H1 (cell line): ENCODE measurements at regions not wholly inside any gene's neighbourhood (a gene's known extent, or its start where the extent isn't known, plus 50 kb on each side); places are given as distances from the start of the nearest gene placed in this dataset.

Source experiments
- CTCF ChIA-PET: fragments of 300-600 bp; sonication (Branson Sonifier 250); formaldehyde crosslinking; loops from one replicate; lab custom pipeline; 2021; ENCODE audit not compliant: partially characterized antibody; lab: Charles Lee
- POLR2A ChIA-PET: fragments of 300-600 bp; sonication (Branson Sonifier 250); formaldehyde crosslinking; loops from one replicate; lab custom pipeline; 2021; ENCODE audit warnings: inconsistent platforms; ENCODE audit not compliant: partially characterized antibody; lab: Charles Lee
- DNase-seq, 2 experiments: peaks; one replicate each; pipeline versions ENCODE4 v3.0.0 to v3.0.0-alpha.2; 2010 to 2022; ENCODE audit warnings: low spot score in 2 of 2, low read depth in 1 of 2, mixed read lengths in 1 of 2
- FAIRE-seq: peaks from 2 replicates; lab custom pipeline; 2011; peaks lifted over from hg19 to GRCh38; lab: Jason Lieb, UNC
- H2AFZ ChIP-seq: 2 replicates; pipeline ENCODE4 v1.8.1; 2012; ENCODE audit warnings: low read length, inconsistent platforms
- H2AK5ac ChIP-seq: 2 replicates; pipeline ENCODE4 v1.6.1; 2013; ENCODE audit warnings: low read depth, low read length
- H2BK120ac ChIP-seq: replicated peaks from 2 replicates; pipeline ENCODE3; 2013; ENCODE audit warnings: low read depth, low read length, inconsistent platforms
- H2BK12ac ChIP-seq: 2 replicates; pipeline ENCODE4 v1.6.1; 2013; ENCODE audit warnings: low read depth, low read length
- H2BK15ac ChIP-seq: 2 replicates; pipeline ENCODE4 v1.6.1; 2013; ENCODE audit warnings: low read length
- H2BK20ac ChIP-seq: 2 replicates; pipeline ENCODE4 v1.6.1; 2013; ENCODE audit warnings: low read length
- H2BK5ac ChIP-seq: 2 replicates; pipeline ENCODE4 v1.6.1; 2013; ENCODE audit warnings: low read depth, low read length
- H3K14ac ChIP-seq: 2 replicates; pipeline ENCODE4 v1.6.1; 2013; ENCODE audit warnings: inconsistent platforms; ENCODE audit not compliant: insufficient read length
- H3K18ac ChIP-seq: 2 replicates; pipeline ENCODE4 v1.6.1; 2013; ENCODE audit warnings: low read length; ENCODE audit errors: extremely low read depth
- H3K23ac ChIP-seq: 2 replicates; pipeline ENCODE4 v1.6.1; 2013; ENCODE audit warnings: inconsistent platforms; ENCODE audit not compliant: insufficient read length
- H3K23me2 ChIP-seq: 2 replicates; pipeline ENCODE4 v1.6.1; 2013; ENCODE audit warnings: low read depth, low read length
- H3K27ac ChIP-seq: 2 replicates; pipeline ENCODE4 v1.6.1; 2011; ENCODE audit warnings: low read depth, low read length, inconsistent platforms
- H3K27me3 ChIP-seq, 4 experiments: replicated peaks in 1 of 4; 1 replicate in 1 of 4; 2 replicates in 3 of 4; pipeline versions ENCODE4 v1.6.1 to v1.8.1; 2011 to 2013; ENCODE audit warnings: low read length in 3 of 4, mild to moderate bottlenecking in 3 of 4, inconsistent platforms in 2 of 4, mixed read lengths in 2 of 4, moderate library complexity in 1 of 4; ENCODE audit not compliant: control insufficient read depth in 3 of 4, insufficient read depth in 3 of 4; ENCODE audit errors: extremely low read depth in 1 of 4
- H3K36me3 ChIP-seq, 4 experiments: 2 replicates each; pipeline versions ENCODE4 v1.6.1 to v1.8.1; 2011 to 2013; ENCODE audit warnings: mild to moderate bottlenecking in 4 of 4, low read length in 3 of 4, moderate library complexity in 2 of 4, control low read depth in 1 of 4, inconsistent platforms in 1 of 4; ENCODE audit not compliant: insufficient read depth in 4 of 4, control insufficient read depth in 2 of 4
- H3K4ac ChIP-seq: replicated peaks from 2 replicates; pipeline ENCODE3; 2013; ENCODE audit warnings: low read length, low read depth, mixed read lengths, inconsistent platforms; ENCODE audit not compliant: insufficient read length
- H3K4me1 ChIP-seq, 4 experiments: replicated peaks in 1 of 4; 1 replicate in 1 of 4; 2 replicates in 3 of 4; pipeline versions ENCODE4 v1.6.1 to v1.8.1; 2011 to 2013; ENCODE audit warnings: low read length in 3 of 4, inconsistent platforms in 2 of 4, mixed read lengths in 1 of 4; ENCODE audit not compliant: insufficient read depth in 4 of 4, control insufficient read depth in 3 of 4
- H3K4me2 ChIP-seq, 2 experiments: 2 replicates each; pipeline versions ENCODE4 v1.6.1 to v1.8.1; 2011 to 2013; ENCODE audit warnings: low read depth in 2 of 2, low read length in 2 of 2, control low read depth in 1 of 2, inconsistent platforms in 1 of 2, mild to moderate bottlenecking in 1 of 2; ENCODE audit not compliant: insufficient read depth in 1 of 2
- H3K4me3 ChIP-seq, 4 experiments: fragments of 200-600, 300-600 bp in 1 of 4; sonication (generic), shearing (Covaris generic), sonication (Bioruptor Twin) in 1 of 4; 2 replicates each; pipeline versions ENCODE4 v1.5.1 to v1.8.1; 2011 to 2016; ENCODE audit warnings: low read length in 4 of 4, low read depth in 3 of 4, control low read depth in 2 of 4, inconsistent platforms in 2 of 4, mild to moderate bottlenecking in 2 of 4, mixed read lengths in 1 of 4, moderate library complexity in 1 of 4; ENCODE audit not compliant: insufficient read depth in 2 of 4; ENCODE audit errors: extremely low read depth in 1 of 4
- H3K56ac ChIP-seq: replicated peaks from 2 replicates; pipeline ENCODE3; 2013; ENCODE audit warnings: low read depth, mild to moderate bottlenecking, mixed read lengths, low read length, inconsistent platforms; ENCODE audit not compliant: insufficient read length
- H3K79me1 ChIP-seq: 2 replicates; pipeline ENCODE4 v1.6.1; 2013; ENCODE audit warnings: low read depth, low read length, control low read depth
- H3K79me2 ChIP-seq, 2 experiments: 2 replicates each; pipeline versions ENCODE4 v1.6.1 to v1.8.1; 2012 to 2013; ENCODE audit warnings: low read length in 2 of 2, mild to moderate bottlenecking in 2 of 2, inconsistent platforms in 1 of 2; ENCODE audit not compliant: insufficient read depth in 2 of 2, control insufficient read depth in 1 of 2
- H3K9ac ChIP-seq, 4 experiments: replicated peaks in 1 of 4; 1 replicate in 1 of 4; 2 replicates in 3 of 4; pipeline versions ENCODE4 v1.6.1 to v1.8.1; 2011 to 2013; ENCODE audit warnings: low read depth in 3 of 4, low read length in 3 of 4, control low read depth in 2 of 4, mild to moderate bottlenecking in 2 of 4, moderate library complexity in 2 of 4, inconsistent platforms in 1 of 4; ENCODE audit errors: extremely low read depth in 1 of 4
- H3K9me3 ChIP-seq, 2 experiments: 2 replicates each; pipeline versions ENCODE4 v1.6.1 to v1.8.1; 2012 to 2013; ENCODE audit warnings: mild to moderate bottlenecking in 2 of 2, moderate library complexity in 2 of 2, control low read depth in 1 of 2, inconsistent platforms in 1 of 2, low read depth in 1 of 2, low read length in 1 of 2, mixed read lengths in 1 of 2; ENCODE audit not compliant: insufficient read depth in 2 of 2
- H4K20me1 ChIP-seq, 2 experiments: replicated peaks in 1 of 2; 2 replicates each; pipeline versions ENCODE3 to v1.8.1; 2011 to 2013; ENCODE audit warnings: inconsistent platforms in 2 of 2, low read length in 2 of 2, mild to moderate bottlenecking in 1 of 2; ENCODE audit not compliant: insufficient read depth in 2 of 2, control insufficient read depth in 1 of 2
- H4K5ac ChIP-seq: 2 replicates; pipeline ENCODE4 v1.6.1; 2013; ENCODE audit warnings: low read length, low read depth, mixed read lengths, inconsistent platforms; ENCODE audit not compliant: insufficient read length
- H4K8ac ChIP-seq: 2 replicates; pipeline ENCODE4 v1.8.0; 2013; ENCODE audit warnings: mild to moderate bottlenecking, moderate library complexity, low read length, inconsistent platforms; ENCODE audit not compliant: insufficient read depth; ENCODE audit errors: extremely low read depth
- H4K91ac ChIP-seq: replicated peaks from 2 replicates; pipeline ENCODE3; 2013; ENCODE audit warnings: low read length, mixed read lengths, inconsistent platforms; ENCODE audit not compliant: insufficient read length
- BACH1 ChIP-seq: IDR thresholded peaks from 2 replicates; pipeline ENCODE4 v1.6.1; 2012; ENCODE audit warnings: low read length, improper control_type of control experiment
- CBX8 ChIP-seq: fragments of 300-800, 300-1000 bp; sonication (generic); IDR thresholded peaks from 2 replicates; pipeline ENCODE4 v1.7.1; 2016; ENCODE audit warnings: low read depth, low read length, borderline replicate concordance
- CHD1 ChIP-seq: IDR thresholded peaks from 2 replicates; pipeline ENCODE4 v1.6.1; 2012; ENCODE audit warnings: low read depth, low read length, improper control_type of control experiment
- CTCF ChIP-seq, 3 experiments: IDR thresholded peaks; 1 replicate in 2 of 3; 2 replicates in 1 of 3; pipeline versions ENCODE4 v1.5.1 to v1.6.1; 2011; ENCODE audit warnings: low read length in 3 of 3, mild to moderate bottlenecking in 3 of 3, inconsistent platforms in 2 of 3, low read depth in 1 of 3, moderate library complexity in 1 of 3; ENCODE audit not compliant: insufficient read depth in 1 of 3; ENCODE audit errors: control extremely low read depth in 1 of 3
- EZH2 ChIP-seq: fragments of 200-600 bp; sonication (generic); IDR thresholded peaks from 2 replicates; pipeline ENCODE4 v1.7.1; 2012; ENCODE audit warnings: low read depth, mild to moderate bottlenecking, moderate library complexity, low read length, inconsistent platforms; ENCODE audit not compliant: severe bottlenecking
- JUND ChIP-seq: IDR thresholded peaks from 2 replicates; pipeline ENCODE4 v1.6.1; 2011; ENCODE audit warnings: mild to moderate bottlenecking, improper control_type of control experiment, low read length
- SAP30 ChIP-seq: fragments of 300-600 bp; sonication (generic); IDR thresholded peaks from 2 replicates; pipeline ENCODE4 v1.7.1; 2012; ENCODE audit warnings: low read length, moderate library complexity, mild to moderate bottlenecking, inconsistent platforms; ENCODE audit not compliant: insufficient read depth, insufficient replicate concordance
- SIX5 ChIP-seq: IDR thresholded peaks from 2 replicates; pipeline ENCODE4 v1.6.1; 2011; ENCODE audit warnings: mild to moderate bottlenecking, low read depth, low read length
- SP4 ChIP-seq: IDR thresholded peaks from 2 replicates; pipeline ENCODE4 v1.6.1; 2012; ENCODE audit warnings: low read length, inconsistent platforms
- YY1 ChIP-seq: IDR thresholded peaks from 2 replicates; pipeline ENCODE4 v1.6.1; 2011; ENCODE audit warnings: low read depth, mild to moderate bottlenecking, low read length
- WGBS, 2 experiments: shearing (Covaris generic) in 1 of 2; methylation state at CpG; one replicate each; pipeline versions ENCODE4 v1.1.6 to v1.1.7; 2013 to 2015; ENCODE audit warnings: low lambda C conversion rate in 2 of 2, mixed read lengths in 2 of 2, inconsistent platforms in 1 of 2, low coverage in 1 of 2, missing lambda C conversion rate in 1 of 2; ENCODE audit not compliant: insufficient replicate concordance in 2 of 2, insufficient coverage in 1 of 2, insufficient read length in 1 of 2; ENCODE audit errors: extremely low coverage in 1 of 2, missing lambda C conversion rate in 1 of 2; 5-methylcytosine and 5-hydroxymethylcytosine counted together

- H3K18ac ChIP-seq: no peak overlapping the region
- no peak overlapping the region for H2BK12ac ChIP-seq
- ChIA-PET CTCF (interaction anchor here (0.9 to 2.6 kb wide), 3 partner anchors 13 to 22 kb away, joined by 3 to 9 read pairs (median 8); no protein-coding TSS in a partner anchor), POLR2A (no interaction called here)
- no peak overlapping the region for H4K8ac ChIP-seq
- no peak overlapping the region for H3K23ac ChIP-seq
- H4K20me1 ChIP-seq: no peaks in the 10 kb centered on the region
- H3K79me1 ChIP-seq: no peaks in the 10 kb centered on the region
- H2BK15ac ChIP-seq: no peak overlapping the region
- H3K4me1 ChIP-seq: no peaks in the 10 kb centered on the region
- H3K27ac ChIP-seq: no peak overlapping the region
- H3K23me2 ChIP-seq: no peaks in the 10 kb centered on the region
- H4K5ac ChIP-seq: no peak overlapping the region
- no peak overlapping the region for H2BK5ac ChIP-seq
- H3K79me2 ChIP-seq: no peaks in the 10 kb centered on the region
- no peak overlapping the region for H4K91ac ChIP-seq
- no peak overlapping the region for H3K56ac ChIP-seq
- no peak overlapping the region for H2BK20ac ChIP-seq
- H2AFZ ChIP-seq: no peak overlapping the region
- H3K27me3 ChIP-seq: peaks cover 0 to 2% (median 0%) of the 10 kb centered on the region in 4 experiments; a peak in 1 of 7 replicates
- H3K9ac ChIP-seq: no peak overlapping the region
- 98% methylated on average over 6 of the region's 6 CpGs; no CpG with 5 or more reads in 1 of the 2 experiments for WGBS, 2 experiments
- no peaks in the 10 kb centered on the region for H3K36me3 ChIP-seq
- no peak for DNase-seq
- H3K14ac ChIP-seq: no peak overlapping the region
- no peak overlapping the region for H2BK120ac ChIP-seq
- H3K4me2 ChIP-seq: no peak overlapping the region
- no peaks in the 10 kb centered on the region for H3K9me3 ChIP-seq
- H3K4me3 ChIP-seq: no peak overlapping the region
- H3K4ac ChIP-seq: no peak overlapping the region
- FAIRE-seq: no peak
- no peak overlapping the region for H2AK5ac ChIP-seq
- TF ChIP-seq YY1 (no peak), CTCF (IDR thresholded peaks at IDR 0.05; ENCODE audit: control extremely low read depth in 1 of 3, insufficient read depth in 1 of 3, low read depth in 1 of 3, low read length in 3 of 3) (no peak), EZH2 (no peak), SP4 (no peak), SIX5 (no peak), JUND (no peak), CHD1 (no peak), CBX8 (no peak), SAP30 (no peak), BACH1 (no peak)
These were observed 657.6 kb downstream of the LMO4 start for GRCh38 chr1:87986130-87986866.
